ENCODE measurements at regions not wholly inside any gene's neighbourhood (a gene's known extent, or its start where the extent isn't known, plus 50 kb on each side); places are given as distances from the start of the nearest gene placed in this dataset.

DNA sequence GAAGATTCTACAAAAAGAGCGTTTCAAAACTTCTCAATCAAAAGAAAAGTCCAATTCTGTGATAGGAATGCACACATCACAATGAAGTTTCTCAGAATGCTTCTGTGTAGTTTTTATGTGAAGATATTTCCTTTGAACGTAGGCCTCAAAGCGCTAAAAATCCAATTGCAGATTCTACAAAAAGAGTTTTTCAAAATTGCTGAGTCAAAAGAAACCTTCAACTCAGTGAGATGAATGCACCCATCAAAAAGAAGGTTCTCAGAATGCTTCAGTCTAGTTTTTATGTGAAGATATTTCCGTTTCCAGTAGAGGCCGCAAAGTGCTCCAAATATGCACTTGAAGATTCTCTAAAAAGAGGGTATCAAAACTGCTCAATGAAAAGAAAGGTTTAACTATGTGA, 319.7 kb upstream of the DEFB115 start:
- Histone ChIP-seq H4K91ac (ENCODE audit: insufficient read depth, low read depth, low read length) (no peak overlapping the region), H4K8ac (ENCODE audit: low read depth in 2 of 2, low read length in 2 of 2) (no peak overlapping the region), H2AFZ (replicated peaks; ENCODE audit: low read length, poor library complexity) (no peak overlapping the region), H3K79me1 (ENCODE audit: low read depth in 1 of 2, low read length in 2 of 2) (no peaks in the 10 kb centered on the region), H3K4me2 (ENCODE audit: low read depth, low read length) (no peak overlapping the region), H3K14ac (replicated peaks; ENCODE audit: low read depth, low read length) (no peak overlapping the region), H2BK5ac (ENCODE audit: low read depth, low read length, poor library complexity, severe bottlenecking) (no peak overlapping the region), H3K4me1 (ENCODE audit: control insufficient read depth, insufficient read depth, low read length) (no peaks in the 10 kb centered on the region), H3K36me3 (ENCODE audit: control insufficient read depth, insufficient read depth, low read length) (no peaks in the 10 kb centered on the region), H3K23ac (ENCODE audit: low read depth, low read length) (no peak overlapping the region), H3K27me3 (ENCODE audit: control insufficient read depth, insufficient read depth, low read length) (no peaks in the 10 kb centered on the region), H3K56ac (ENCODE audit: extremely low read depth, insufficient read depth, low read length) (no peak overlapping the region), H2AK5ac (ENCODE audit: low read depth, low read length) (no peak overlapping the region), H3K18ac (ENCODE audit: low read depth, low read length) (no peak overlapping the region), H2AK9ac (replicated peaks; ENCODE audit: low read depth, low read length, poor library complexity) (no peak overlapping the region), H3K4ac (ENCODE audit: low read depth, low read length) (no peak overlapping the region), H3K9ac (ENCODE audit: low read depth, low read length) (no peak overlapping the region), H2BK20ac (ENCODE audit: low read depth, low read length) (no peak overlapping the region), H3K27ac (ENCODE audit: insufficient read depth, low read length) (no peak overlapping the region), H2BK15ac (ENCODE audit: low read depth, low read length) (no peak overlapping the region), H4K20me1 (ENCODE audit: insufficient read depth, low read length) (no peaks in the 10 kb centered on the region), H3K9me1 (ENCODE audit: insufficient read depth, low read length) (no peaks in the 10 kb centered on the region), H2BK120ac (ENCODE audit: low read depth, low read length) (no peak overlapping the region), H3K9me3 (ENCODE audit: control insufficient read depth, insufficient read depth, low read length) (no peaks in the 10 kb centered on the region), H4K5ac (ENCODE audit: low read depth, low read length) (no peak overlapping the region), H3K4me3 (ENCODE audit: insufficient read depth, low read depth, low read length) (no peak overlapping the region)
- WGBS, 2 experiments (ENCODE audit: extremely low coverage in 2 of 2, insufficient read length in 1 of 2) = no CpG with 5 or more reads among the region's 5 CpGs
- TF ChIP-seq MAFK (IDR thresholded peaks at IDR 0.05; ENCODE audit: low read depth, low read length) = 0 out of 2 replicates have a peak, but pooled peaks have one; percentile 20
- no peak for TF ChIP-seq POLR2A (IDR thresholded peaks at IDR 0.05; ENCODE audit: low read depth, low read length)
- intact Hi-C loops (cut with micrococcal nuclease) (no loop called here), in situ Hi-C loops (cut with MboI; ENCODE audit: low sequenced_read_pairs) (no loop called here), dilution Hi-C loops (cut with HindIII; ENCODE audit: low sequenced_read_pairs, unreplicated experiment) (no loop called here)
- no TSS peak for BruUV-seq (replicated peaks)
- POLR2A ChIA-PET (ENCODE audit: unreplicated experiment) = no interaction called here
- no peak for ATAC-seq (ENCODE audit: low read depth)
- CTCF ChIA-PET = no interaction called here
- DNase-seq = no peak

All from IMR-90 (cell line).